22Rv1 (cell line): ENCODE measurements at regions not wholly inside any gene's neighbourhood (a gene's known extent, or its start where the extent isn't known, plus 50 kb on each side); places are given as distances from the start of the nearest gene placed in this dataset.

ENCODE experiments used
- CTCF ChIP-seq: fragments of 450-650 bp; IDR thresholded peaks from 2 replicates; pipeline ENCODE4 v1.5.1; 2017; ENCODE audit warnings: mild to moderate bottlenecking
- ZFX ChIP-seq: fragments of 450-650 bp; IDR thresholded peaks from 2 replicates; pipeline ENCODE4 v1.6.1; 2017; ENCODE audit warnings: antibody characterized with exemption, borderline replicate concordance

GRCh38 chr17:70525961-70526360 lies 356.6 kb downstream of the KCNJ2 start:
- TF ChIP-seq CTCF (no peak), ZFX (no peak)
